CD4-positive, alpha-beta T cell treated with Interleukin-21 for 1 hour (primary cell): ENCODE measurements at regions not wholly inside any gene's neighbourhood (a gene's known extent, or its start where the extent isn't known, plus 50 kb on each side); places are given as distances from the start of the nearest gene placed in this dataset.
A peak's percentile ranks its signal among the peaks of the same experiment; 100 is the strongest.

Experiments
- DNase-seq: peaks from one replicate; pipeline ENCODE4 v3.0.0-alpha.2; 2020

- no peak for DNase-seq
Measured at GRCh38 chr13:99027661-99028425, 50.0 kb upstream of the DOCK9 start.

DNA sequence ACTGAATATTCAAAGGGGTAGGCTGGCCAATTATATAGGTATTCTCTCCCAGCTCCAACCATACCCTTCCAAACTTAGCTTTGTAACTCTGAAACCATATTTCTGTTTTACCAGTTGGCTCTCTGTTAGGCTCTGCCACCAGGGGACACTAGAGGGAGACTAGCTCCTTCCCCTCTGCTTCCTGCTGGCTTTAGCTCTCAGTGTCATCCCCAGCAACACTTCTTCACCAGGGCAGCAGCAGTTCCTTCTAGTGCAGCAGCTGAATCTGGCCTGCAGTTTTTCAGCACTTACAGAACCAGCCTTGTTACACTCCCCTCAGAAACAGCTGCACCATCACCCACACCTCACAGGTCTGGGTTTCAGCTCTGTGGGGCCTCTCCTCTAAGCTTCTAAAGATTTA lies 51.0 kb upstream of the DOCK9 start:
- peak; percentile 50 for DNase-seq

DNA sequence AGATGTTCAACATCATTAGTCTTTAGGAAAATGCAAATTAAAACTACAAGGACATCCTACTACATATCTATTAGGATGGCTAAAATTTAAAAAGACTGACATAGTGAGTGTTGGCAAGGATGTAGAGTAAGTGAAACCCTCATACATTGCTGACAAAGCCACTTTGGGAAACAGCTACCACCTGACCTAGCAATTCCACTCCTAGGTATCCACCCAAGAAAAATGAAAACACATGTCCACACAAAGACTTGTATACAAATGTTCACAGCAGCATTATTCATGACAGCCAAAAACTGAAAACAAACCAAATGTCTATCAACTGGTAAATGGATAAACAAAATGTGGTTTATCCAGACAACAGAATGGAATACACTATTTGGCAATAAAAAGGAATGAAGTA lies 51.7 kb upstream of the DOCK9 start:
- no peak for DNase-seq

DNA sequence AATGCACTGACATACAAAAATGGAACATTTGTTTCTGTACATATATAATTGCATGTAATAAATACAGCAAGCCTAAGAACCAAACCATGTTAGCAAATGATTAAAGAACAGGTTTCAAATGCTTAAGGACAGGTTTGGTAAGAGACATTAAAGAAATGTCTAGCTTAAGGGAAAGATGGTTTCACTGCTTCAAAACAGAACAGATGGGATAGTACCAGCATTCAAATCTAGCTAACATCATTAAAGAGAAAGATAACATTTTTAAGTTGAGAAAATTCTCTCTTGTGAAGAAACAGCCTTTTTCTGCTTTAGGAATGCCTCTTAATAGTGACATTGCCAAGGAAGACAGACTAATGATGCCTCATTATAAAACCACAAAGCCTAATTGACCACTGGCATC lies 52.5 kb upstream of the DOCK9 start:
- no peak for DNase-seq

GRCh38 chr13:99031832-99032231 lies 54.0 kb upstream of the DOCK9 start:
- DNase-seq = no peak

- DNase-seq = peak; percentile 37
Measured at GRCh38 chr13:99033814-99034213, 56.0 kb upstream of the DOCK9 start.

DNA sequence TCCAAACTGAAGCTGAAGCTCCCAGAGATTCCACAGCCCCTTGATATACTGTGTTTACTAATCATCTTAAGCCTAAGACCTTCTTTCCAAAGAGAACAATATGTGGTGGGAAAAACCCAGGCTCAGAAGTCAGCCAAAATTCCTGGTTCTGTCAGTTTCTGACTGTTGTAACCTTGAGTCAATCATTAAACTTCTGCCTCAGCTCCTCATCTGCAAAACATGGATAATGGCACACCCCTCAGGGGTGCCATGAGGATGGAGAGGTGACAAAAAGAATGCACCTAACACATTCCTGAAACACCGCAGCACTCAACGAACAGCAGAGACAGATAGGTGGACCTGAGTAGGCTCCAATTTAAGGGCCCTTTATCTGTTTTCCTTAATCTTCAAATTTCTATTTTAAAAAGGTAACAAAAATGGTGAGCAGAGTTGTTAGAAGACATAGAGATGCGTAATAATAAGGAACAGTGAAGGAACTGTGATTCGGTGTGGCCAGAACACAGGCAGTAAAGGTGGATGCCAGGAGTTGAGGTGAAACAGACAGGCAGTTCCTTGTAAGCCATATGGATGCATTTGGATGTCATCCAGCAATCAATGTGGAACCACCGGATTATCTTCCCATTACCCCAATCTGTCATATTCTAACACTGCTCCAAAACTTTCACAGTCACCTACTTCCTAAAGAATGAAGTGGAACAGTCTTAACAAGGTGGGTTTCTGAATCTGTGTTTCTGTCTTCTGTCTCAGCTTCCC lies 56.6 kb upstream of the DOCK9 start:
- DNase-seq = no peak

DNA sequence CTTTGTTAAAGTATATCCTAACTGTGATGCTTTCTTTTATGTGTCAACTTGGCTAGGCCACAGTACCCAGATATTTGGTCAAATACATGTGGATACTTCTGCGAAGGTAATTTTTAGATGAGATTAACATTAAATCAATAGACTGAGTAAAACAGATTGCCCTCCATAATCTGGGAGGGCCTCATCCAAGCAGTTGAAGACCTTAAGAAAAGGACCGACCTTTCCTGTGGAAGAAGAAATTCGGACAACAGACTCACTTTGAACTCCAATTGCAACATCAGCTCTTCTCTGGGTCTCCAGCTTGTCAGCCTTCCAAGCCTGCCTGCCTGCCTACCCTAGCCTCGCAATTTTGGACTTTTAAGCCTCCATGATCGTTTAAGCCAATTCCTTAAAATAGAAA lies 57.9 kb upstream of the DOCK9 start:
- no peak for DNase-seq

- no peak for DNase-seq
Measured at GRCh38 chr13:99037756-99038155, 59.9 kb upstream of the DOCK9 start.

GRCh38 chr13:99039718-99040280 lies 61.9 kb upstream of the DOCK9 start:
- DNase-seq = no peak

- DNase-seq = no peak
Measured at GRCh38 chr13:99040536-99041131, 62.8 kb upstream of the DOCK9 start.

DNA sequence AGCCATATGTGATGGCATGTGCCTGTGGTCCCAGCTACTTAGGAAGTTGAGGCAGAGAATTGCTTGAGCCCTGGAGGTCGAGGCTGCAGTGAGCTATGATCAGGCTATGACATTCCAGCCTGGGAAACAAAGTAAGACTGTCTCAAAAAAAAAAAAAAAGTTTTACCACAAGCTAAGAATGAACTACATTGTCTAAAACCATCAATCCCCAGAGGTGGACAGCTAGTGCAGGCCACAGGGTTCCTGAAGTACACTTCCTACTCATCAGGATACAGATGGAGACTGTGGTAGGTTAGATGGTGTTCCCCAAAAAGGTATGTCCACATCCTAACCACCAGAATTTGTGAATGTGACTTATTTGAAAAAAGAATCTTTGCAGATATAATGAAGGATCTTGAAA lies 63.5 kb upstream of the DOCK9 start:
- DNase-seq = no peak

- no peak for DNase-seq
Measured at GRCh38 chr13:99041788-99042187, 63.9 kb upstream of the DOCK9 start.

- DNase-seq = no peak
Measured at GRCh38 chr13:99042521-99043250, 64.8 kb upstream of the DOCK9 start.

DNA sequence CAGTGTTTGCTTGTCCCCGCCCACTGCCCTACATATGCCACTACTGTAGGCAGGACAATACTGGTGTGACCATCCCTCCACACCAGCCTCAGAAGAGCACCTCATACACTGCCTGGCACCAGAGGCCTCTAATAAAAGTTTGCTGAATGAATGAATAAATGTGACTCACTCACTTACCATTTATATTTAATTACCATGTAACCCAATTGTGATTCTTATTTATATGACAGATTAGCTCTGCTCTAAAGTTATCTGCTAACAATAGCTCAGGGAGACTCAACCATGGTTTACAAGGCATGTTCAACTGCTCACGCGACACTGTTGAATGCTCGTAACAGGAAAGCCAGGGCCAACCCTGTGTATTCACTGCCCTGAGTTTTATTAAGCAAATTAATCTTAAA lies 66.0 kb upstream of the DOCK9 start:
- no peak for DNase-seq

DNA sequence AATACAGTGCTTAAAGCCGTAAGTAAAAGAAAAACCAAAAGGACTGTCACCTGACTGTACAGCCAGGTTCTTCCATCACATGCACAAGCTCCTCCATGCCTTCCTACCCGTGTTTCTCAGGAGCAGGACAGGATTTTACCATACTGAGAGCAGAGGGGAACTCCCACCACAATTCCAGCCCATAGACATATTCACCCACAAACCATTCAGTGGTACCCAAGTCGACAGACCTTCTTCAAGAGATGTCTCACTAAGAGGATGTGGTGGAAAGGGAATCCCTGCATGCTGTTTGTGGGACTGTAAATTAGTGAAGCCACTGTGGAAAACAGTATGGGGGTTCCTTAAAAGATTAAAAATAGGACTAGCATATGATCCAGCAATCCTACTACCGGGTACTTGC lies 66.9 kb upstream of the DOCK9 start:
- no peak for DNase-seq

GRCh38 chr13:99045396-99045795 lies 67.5 kb upstream of the DOCK9 start:
- DNase-seq = no peak

GRCh38 chr13:99046851-99047250 lies 69.0 kb upstream of the DOCK9 start:
- DNase-seq = no peak

GRCh38 chr13:99050983-99051488 lies 73.2 kb upstream of the DOCK9 start:
- no peak for DNase-seq

DNA sequence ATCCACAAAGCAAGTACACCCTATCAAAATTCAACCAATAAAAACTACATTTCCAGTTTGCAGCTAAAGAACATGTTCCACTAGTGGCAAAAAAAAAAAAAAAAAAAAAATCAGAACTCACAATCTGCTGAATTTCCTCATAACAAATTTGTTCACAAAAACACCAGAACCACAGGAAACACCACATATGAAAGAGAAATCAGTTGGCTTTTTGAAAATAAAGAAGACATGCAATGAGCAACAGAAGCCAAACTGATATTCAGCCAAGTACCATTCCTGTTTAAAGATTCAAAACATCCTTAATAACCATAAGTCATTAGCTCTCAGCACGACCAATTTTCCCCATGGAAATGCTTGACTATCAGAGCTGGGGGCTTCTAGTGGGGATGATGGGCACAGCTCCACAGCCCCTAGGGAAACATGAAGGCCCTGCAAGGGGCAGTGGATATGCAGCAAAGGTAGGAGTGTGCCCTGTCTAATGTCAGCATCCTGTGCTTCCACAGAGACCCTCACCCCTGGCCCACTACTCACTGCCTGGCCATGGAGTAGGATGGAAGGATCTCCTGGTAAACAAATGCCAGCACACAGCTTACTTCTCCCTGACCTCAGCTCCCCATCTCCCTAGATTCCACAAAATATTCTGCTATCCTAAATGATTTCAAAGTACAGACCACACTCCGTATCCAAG lies 74.0 kb upstream of the DOCK9 start:
- peak; percentile 46 for DNase-seq

DNA sequence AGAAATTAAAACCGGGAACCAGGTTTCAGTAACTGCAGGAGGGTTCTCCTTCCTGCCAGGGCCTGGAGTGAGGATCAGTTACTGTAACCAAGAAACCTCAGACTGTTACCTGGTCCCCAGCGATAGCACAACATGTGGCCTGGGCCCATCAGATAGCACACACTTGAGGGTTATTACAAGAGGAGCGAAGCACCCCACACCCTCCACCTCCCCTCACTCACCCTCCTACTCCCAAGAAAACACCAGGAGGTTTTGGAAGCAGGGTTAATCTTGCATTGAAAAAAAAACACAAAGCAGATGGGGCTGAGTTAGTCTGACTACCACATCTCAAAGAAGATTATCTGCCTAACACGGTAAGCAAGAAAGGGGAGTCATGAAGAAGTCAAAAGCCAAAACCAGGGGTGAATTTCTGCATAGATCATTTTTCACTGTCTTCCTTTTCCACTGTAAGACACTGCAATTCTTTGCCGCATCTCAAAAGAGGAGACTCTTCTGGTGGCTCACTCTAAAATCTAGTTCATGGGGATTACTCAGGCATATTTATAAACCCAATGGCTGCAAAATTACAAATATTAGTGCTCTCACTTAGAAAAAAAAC lies 75.9 kb upstream of the DOCK9 start:
- no peak for DNase-seq

DNA sequence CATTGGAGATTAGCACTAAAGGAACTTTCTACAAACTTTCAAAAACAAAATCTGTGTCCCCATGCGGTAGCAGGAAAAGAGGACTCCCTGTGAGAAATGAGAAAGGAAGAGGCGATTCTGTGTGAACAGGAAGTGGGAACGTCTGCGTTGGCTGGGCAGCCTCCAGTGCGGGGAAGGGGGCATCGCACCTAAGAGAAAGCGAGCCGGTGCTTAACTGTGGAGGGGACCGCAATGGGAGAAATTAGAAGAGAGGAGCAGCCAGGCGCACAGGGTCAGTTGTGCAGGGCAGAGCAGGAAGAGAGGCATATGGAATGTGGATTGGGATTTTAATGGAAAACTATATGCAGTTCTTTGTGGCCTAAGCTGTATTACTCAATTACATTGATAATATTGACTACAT lies 77.4 kb upstream of the DOCK9 start:
- peak; percentile 31 for DNase-seq
